Neural progenitor cell (in vitro differentiated cells): ENCODE measurements at regions not wholly inside any gene's neighbourhood (a gene's known extent, or its start where the extent isn't known, plus 50 kb on each side); places are given as distances from the start of the nearest gene placed in this dataset.

Experiments used
- DNase-seq: peaks from one replicate; pipeline ENCODE4 v3.0.0-alpha.2; 2016; ENCODE audit warnings: low spot score
- H2AFZ ChIP-seq: fragments of 200-600 bp; sonication (generic); replicated peaks from 2 replicates; pipeline ENCODE4 v1.6.1; 2016; ENCODE audit warnings: antibody characterized with exemption
- H3F3A ChIP-seq: fragments of 200-600 bp; sonication (generic); 2 replicates; pipeline ENCODE4 v1.6.1; 2016; ENCODE audit warnings: antibody characterized with exemption, low read depth
- H3K27ac ChIP-seq: fragments of 200-600 bp; sonication (generic); 2 replicates; pipeline ENCODE4 v1.5.1; 2016; ENCODE audit warnings: mild to moderate bottlenecking
- H3K27me3 ChIP-seq: fragments of 200-600 bp; sonication (generic); 2 replicates; pipeline ENCODE4 v1.6.1; 2016; ENCODE audit warnings: mild to moderate bottlenecking, moderate library complexity
- H3K36me3 ChIP-seq: fragments of 200-600 bp; sonication (generic); 2 replicates; pipeline ENCODE4 v1.5.1; 2016
- H3K4me1 ChIP-seq: fragments of 200-600 bp; sonication (generic); 2 replicates; pipeline ENCODE4 v1.6.1; 2016; ENCODE audit warnings: mixed run types
- H3K4me2 ChIP-seq: fragments of 200-600 bp; sonication (generic); 2 replicates; pipeline ENCODE4 v1.6.1; 2016
- H3K4me3 ChIP-seq: fragments of 200-600 bp; sonication (generic); 2 replicates; pipeline ENCODE4 v1.5.1; 2016
- H3K79me2 ChIP-seq: fragments of 200-600 bp; sonication (generic); 2 replicates; pipeline ENCODE4 v1.6.1; 2016; ENCODE audit warnings: low read depth
- H3K9ac ChIP-seq: fragments of 200-600 bp; sonication (generic); 2 replicates; pipeline ENCODE4 v1.6.1; 2016
- H3K9me3 ChIP-seq: fragments of 200-600 bp; sonication (generic); 2 replicates; pipeline ENCODE4 v1.5.1; 2016; ENCODE audit warnings: low read depth
- H4K20me1 ChIP-seq: fragments of 200-600 bp; sonication (generic); 2 replicates; pipeline ENCODE4 v1.6.1; 2016; ENCODE audit warnings: low read depth
- H3K27ac Mint-ChIP-seq: 3 replicates; pipeline ENCODE4 v1.8.0; 2021; ENCODE audit warnings: mixed read lengths
- H3K27me3 Mint-ChIP-seq: 2 replicates; pipeline ENCODE4 v1.8.0; 2022; ENCODE audit warnings: low read depth, mild to moderate bottlenecking, inconsistent platforms, moderate library complexity, mixed read lengths; ENCODE audit not compliant: insufficient read depth
- H3K36me3 Mint-ChIP-seq: 3 replicates; pipeline ENCODE4 v1.8.0; 2021; ENCODE audit warnings: mixed read lengths
- H3K4me1 Mint-ChIP-seq: 3 replicates; pipeline ENCODE4 v1.8.0; 2021; ENCODE audit warnings: mixed read lengths
- H3K4me3 Mint-ChIP-seq: 3 replicates; pipeline ENCODE4 v1.8.0; 2021; ENCODE audit warnings: mild to moderate bottlenecking, moderate library complexity, mixed read lengths
- H3K9me3 Mint-ChIP-seq: 3 replicates; pipeline ENCODE4 v1.8.0; 2020; ENCODE audit warnings: mixed read lengths
- EZH2 ChIP-seq: fragments of 200-600 bp; sonication (generic); IDR thresholded peaks from 2 replicates; pipeline ENCODE4 v1.6.1; 2017; ENCODE audit warnings: antibody characterized with exemption, mild to moderate bottlenecking, moderate library complexity
- EZH2phosphoT487 ChIP-seq: fragments of 200-600 bp; sonication (generic); IDR thresholded peaks from 2 replicates; pipeline ENCODE4 v1.6.1; 2017; ENCODE audit warnings: antibody characterized with exemption
- TF ChIP-seq, protein P1 (sequence below): fragments of 200-600 bp; sonication (generic); IDR thresholded peaks from 2 replicates; pipeline ENCODE4 v1.5.1; 2017; ENCODE audit warnings: antibody characterized with exemption, mild to moderate bottlenecking

DNA sequence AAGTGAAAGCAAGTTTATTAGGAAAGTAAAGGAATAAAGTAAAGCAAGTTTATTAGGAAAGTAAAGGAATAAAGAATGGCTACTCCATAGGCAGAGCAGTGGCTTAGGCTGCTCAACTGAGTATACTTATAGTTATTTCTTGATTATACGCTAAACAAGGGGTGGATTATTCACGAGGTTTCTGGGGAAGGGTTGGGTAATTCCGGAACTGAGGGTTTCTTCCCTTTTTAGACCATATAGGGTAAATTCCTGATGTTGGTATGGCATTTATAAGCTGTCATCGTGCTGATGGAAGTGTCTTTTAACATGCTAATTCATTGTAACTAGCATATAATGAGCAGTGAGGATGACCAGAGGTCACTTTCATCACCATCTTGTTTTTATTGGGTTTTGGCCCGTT lies 194.3 kb downstream of the DLEU7 start:
- Mint-ChIP-seq H3K4me3 (no peak overlapping the region), H3K27ac (no peak overlapping the region), H3K27me3 (peaks cover 3% of the 10 kb centered on the region), H3K9me3 (no peaks in the 10 kb centered on the region), H3K36me3 (no peaks in the 10 kb centered on the region), H3K4me1 (peaks cover 10% of the 10 kb centered on the region)
- Histone ChIP-seq H3K9ac (no peak overlapping the region), H4K20me1 (no peaks in the 10 kb centered on the region), H3F3A (no peaks in the 10 kb centered on the region), H3K4me2 (no peak overlapping the region), H2AFZ (no peak overlapping the region), H3K27ac (no peak overlapping the region), H3K9me3 (no peaks in the 10 kb centered on the region), H3K4me3 (no peak overlapping the region), H3K4me1 (peaks cover 17% of the 10 kb centered on the region), H3K79me2 (no peaks in the 10 kb centered on the region), H3K36me3 (no peaks in the 10 kb centered on the region), H3K27me3 (no peaks in the 10 kb centered on the region)
- DNase-seq = no peak
- TF ChIP-seq EZH2phosphoT487 = no peak
- TF ChIP-seq, protein P1, sequence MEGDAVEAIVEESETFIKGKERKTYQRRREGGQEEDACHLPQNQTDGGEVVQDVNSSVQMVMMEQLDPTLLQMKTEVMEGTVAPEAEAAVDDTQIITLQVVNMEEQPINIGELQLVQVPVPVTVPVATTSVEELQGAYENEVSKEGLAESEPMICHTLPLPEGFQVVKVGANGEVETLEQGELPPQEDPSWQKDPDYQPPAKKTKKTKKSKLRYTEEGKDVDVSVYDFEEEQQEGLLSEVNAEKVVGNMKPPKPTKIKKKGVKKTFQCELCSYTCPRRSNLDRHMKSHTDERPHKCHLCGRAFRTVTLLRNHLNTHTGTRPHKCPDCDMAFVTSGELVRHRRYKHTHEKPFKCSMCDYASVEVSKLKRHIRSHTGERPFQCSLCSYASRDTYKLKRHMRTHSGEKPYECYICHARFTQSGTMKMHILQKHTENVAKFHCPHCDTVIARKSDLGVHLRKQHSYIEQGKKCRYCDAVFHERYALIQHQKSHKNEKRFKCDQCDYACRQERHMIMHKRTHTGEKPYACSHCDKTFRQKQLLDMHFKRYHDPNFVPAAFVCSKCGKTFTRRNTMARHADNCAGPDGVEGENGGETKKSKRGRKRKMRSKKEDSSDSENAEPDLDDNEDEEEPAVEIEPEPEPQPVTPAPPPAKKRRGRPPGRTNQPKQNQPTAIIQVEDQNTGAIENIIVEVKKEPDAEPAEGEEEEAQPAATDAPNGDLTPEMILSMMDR = no peak
- no peak for TF ChIP-seq EZH2

DNA sequence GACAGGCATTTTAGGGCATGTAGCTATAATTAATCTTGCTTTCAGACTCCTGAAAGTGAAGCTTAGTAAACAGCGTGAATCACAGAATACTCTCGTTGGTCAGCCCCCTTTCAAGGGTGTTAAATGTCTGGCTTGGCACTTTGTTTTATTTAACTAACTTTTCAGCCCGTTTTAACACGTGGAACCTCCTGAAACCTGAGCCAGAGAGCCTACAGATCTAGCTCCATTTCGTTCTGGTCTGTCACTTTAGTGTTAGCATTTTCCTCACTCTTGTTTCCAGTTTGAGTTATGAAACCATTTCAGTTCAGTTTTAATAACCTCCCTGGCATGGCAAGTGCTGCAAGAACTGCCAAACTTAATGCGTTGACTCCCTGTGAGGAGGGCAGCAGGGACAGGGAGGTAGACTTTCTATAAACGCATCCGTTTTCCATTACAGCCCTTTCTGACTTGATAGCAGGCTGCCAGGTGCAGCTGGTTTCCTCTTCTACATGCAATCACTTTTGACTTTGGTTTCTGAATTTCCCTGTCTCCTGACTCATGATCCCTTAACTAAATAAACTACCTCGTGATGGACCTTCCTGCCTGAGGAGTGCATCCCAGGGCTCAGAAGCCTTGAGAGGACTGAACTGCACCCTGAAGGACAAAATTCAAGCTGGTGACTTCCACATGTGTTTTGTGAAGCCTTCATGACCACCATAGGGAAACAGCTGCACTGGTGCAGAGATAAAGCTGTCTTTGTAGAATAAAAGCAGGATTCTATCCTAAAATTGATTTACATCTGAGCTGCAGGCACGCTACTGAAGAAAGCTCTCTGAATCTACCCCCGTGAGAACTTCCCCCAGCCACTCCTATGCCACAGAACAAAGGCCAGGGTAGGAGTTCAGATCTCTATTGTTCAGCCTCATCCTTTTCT lies 192.6 kb downstream of the DLEU7 start:
- Mint-ChIP-seq H3K4me1 (peaks cover 10% of the 10 kb centered on the region), H3K27me3 (peaks cover 3% of the 10 kb centered on the region), H3K27ac (no peak overlapping the region), H3K4me3 (no peak overlapping the region), H3K36me3 (no peaks in the 10 kb centered on the region), H3K9me3 (no peaks in the 10 kb centered on the region)
- peaks cover 17% of the 10 kb centered on the region for H3K4me1 ChIP-seq
- H3K27ac ChIP-seq = no peak overlapping the region
- no peak for TF ChIP-seq EZH2
- TF ChIP-seq, protein P1 = no peak
- no peak for TF ChIP-seq EZH2phosphoT487
- no peaks in the 10 kb centered on the region for H4K20me1 ChIP-seq
- peak overlapping the region; percentile 20 for H3K4me2 ChIP-seq
- peak overlapping the region; percentile 23 for H2AFZ ChIP-seq
- no peaks in the 10 kb centered on the region for H3F3A ChIP-seq
- H3K36me3 ChIP-seq = no peaks in the 10 kb centered on the region
- no peaks in the 10 kb centered on the region for H3K79me2 ChIP-seq
- no peak overlapping the region for H3K4me3 ChIP-seq
- H3K9ac ChIP-seq = no peak overlapping the region
- no peak for DNase-seq
- H3K27me3 ChIP-seq = no peaks in the 10 kb centered on the region
- H3K9me3 ChIP-seq = no peaks in the 10 kb centered on the region

DNA sequence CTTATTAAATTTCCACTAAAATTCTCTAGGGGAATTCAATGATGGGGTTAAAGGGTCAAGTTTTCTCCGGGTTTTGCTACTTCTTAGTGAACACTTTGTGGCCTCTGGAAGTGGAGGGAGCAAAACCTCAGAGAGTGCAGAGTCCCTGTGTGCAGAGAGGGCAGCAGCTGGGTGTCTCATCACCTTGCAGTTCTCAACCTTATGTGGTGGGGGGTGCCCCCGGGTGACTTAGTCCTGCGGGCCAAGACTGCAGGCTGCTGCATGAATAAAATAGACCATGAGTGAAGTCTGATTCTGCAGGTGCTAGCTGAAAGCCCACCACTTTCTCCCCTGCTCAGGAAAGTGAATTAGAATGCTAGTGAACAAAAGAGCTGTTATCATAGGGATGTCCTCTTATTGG lies 191.6 kb downstream of the DLEU7 start:
- no peak overlapping the region for H3K27ac ChIP-seq
- no peak overlapping the region for H3K4me2 ChIP-seq
- H3K79me2 ChIP-seq = no peaks in the 10 kb centered on the region
- peaks cover 17% of the 10 kb centered on the region for H3K4me1 ChIP-seq
- Mint-ChIP-seq H3K27me3 (peaks cover 3% of the 10 kb centered on the region), H3K27ac (no peak overlapping the region), H3K4me1 (peaks cover 10% of the 10 kb centered on the region), H3K9me3 (no peaks in the 10 kb centered on the region), H3K36me3 (no peaks in the 10 kb centered on the region), H3K4me3 (no peak overlapping the region)
- H2AFZ ChIP-seq = no peak overlapping the region
- no peaks in the 10 kb centered on the region for H3K36me3 ChIP-seq
- no peaks in the 10 kb centered on the region for H3F3A ChIP-seq
- TF ChIP-seq EZH2phosphoT487 = no peak
- TF ChIP-seq, protein P1 = no peak
- no peak for TF ChIP-seq EZH2
- no peaks in the 10 kb centered on the region for H3K27me3 ChIP-seq
- no peak overlapping the region for H3K9ac ChIP-seq
- H3K4me3 ChIP-seq = no peak overlapping the region
- H4K20me1 ChIP-seq = no peaks in the 10 kb centered on the region
- H3K9me3 ChIP-seq = no peaks in the 10 kb centered on the region
- DNase-seq = no peak
